ENCODE measurements at regions not wholly inside any gene's neighbourhood (a gene's known extent, or its start where the extent isn't known, plus 50 kb on each side); places are given as distances from the start of the nearest gene placed in this dataset.

- H3K4me3 ChIP-seq (ENCODE audit: low read depth, low read length): no peak overlapping the region
- no peak for DNase-seq (ENCODE audit: low read depth)
- TF ChIP-seq, protein P1, sequence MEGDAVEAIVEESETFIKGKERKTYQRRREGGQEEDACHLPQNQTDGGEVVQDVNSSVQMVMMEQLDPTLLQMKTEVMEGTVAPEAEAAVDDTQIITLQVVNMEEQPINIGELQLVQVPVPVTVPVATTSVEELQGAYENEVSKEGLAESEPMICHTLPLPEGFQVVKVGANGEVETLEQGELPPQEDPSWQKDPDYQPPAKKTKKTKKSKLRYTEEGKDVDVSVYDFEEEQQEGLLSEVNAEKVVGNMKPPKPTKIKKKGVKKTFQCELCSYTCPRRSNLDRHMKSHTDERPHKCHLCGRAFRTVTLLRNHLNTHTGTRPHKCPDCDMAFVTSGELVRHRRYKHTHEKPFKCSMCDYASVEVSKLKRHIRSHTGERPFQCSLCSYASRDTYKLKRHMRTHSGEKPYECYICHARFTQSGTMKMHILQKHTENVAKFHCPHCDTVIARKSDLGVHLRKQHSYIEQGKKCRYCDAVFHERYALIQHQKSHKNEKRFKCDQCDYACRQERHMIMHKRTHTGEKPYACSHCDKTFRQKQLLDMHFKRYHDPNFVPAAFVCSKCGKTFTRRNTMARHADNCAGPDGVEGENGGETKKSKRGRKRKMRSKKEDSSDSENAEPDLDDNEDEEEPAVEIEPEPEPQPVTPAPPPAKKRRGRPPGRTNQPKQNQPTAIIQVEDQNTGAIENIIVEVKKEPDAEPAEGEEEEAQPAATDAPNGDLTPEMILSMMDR (IDR thresholded peaks at IDR 0.05; ENCODE audit: insufficient read depth, low read depth, low read length): no peak
Measured at GRCh38 chr2:40531359-40531758, 79.5 kb upstream of the SLC8A1 start.

DNA sequence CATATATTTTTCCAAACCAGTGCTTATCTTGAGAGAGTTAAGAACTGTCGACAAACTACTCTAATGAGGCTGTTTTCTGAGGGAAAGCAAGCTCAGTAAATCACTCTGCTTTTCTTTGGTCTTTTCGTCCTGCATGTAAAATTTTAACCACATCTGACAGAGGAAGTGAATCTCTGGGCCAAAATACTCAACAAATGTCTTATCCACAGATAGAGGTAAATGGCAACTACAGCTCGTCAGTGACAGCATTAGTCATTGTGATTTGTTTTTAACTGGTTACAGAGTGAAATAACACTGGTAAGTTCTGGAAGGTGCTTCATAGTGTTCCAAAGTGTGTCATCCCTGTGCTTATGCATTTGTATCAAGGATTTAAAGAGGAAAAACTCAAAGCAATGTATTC is 82.6 kb upstream of the SLC8A1 start:
- TF ChIP-seq, protein P1 (IDR thresholded peaks at IDR 0.05; ENCODE audit: insufficient read depth, low read depth, low read length): no peak
- H3K4me3 ChIP-seq (ENCODE audit: low read depth, low read length): no peak overlapping the region
- no peak for DNase-seq (ENCODE audit: low read depth)

- DNase-seq (ENCODE audit: low read depth): no peak
- no peak overlapping the region for H3K4me3 ChIP-seq (ENCODE audit: low read depth, low read length)
- TF ChIP-seq, protein P1 (IDR thresholded peaks at IDR 0.05; ENCODE audit: insufficient read depth, low read depth, low read length): no peak
Measured at GRCh38 chr2:40535972-40536371, 84.1 kb upstream of the SLC8A1 start.

GRCh38 chr2:40540026-40540425 is 88.1 kb upstream of the SLC8A1 start:
- TF ChIP-seq, protein P1 (IDR thresholded peaks at IDR 0.05; ENCODE audit: insufficient read depth, low read depth, low read length): no peak
- DNase-seq (ENCODE audit: low read depth): no peak
- H3K4me3 ChIP-seq (ENCODE audit: low read depth, low read length): no peak overlapping the region

- TF ChIP-seq, protein P1 (IDR thresholded peaks at IDR 0.05; ENCODE audit: insufficient read depth, low read depth, low read length): no peak
- no peak for DNase-seq (ENCODE audit: low read depth)
- H3K4me3 ChIP-seq (ENCODE audit: low read depth, low read length): no peak overlapping the region
Measured at GRCh38 chr2:40543381-40543780, 91.5 kb upstream of the SLC8A1 start.

DNA sequence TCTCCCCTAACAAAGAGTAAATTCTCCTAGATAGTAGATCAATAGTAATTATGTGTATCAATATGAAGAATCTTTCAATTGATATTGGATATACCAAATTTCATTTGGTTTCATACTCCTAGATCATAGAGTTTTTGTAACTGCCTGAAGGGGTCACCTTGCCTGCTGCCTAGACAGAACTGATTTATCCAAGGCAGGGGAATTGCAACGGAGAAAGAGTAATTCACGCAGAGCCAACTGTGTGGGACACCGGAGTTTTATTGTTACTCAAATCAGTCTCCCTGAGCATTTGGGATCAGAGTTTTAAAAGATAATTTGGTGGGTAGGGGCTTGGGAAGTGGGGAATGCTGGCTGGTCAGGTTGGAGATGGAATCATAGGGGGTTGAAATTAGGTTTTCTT is 92.2 kb upstream of the SLC8A1 start:
- TF ChIP-seq, protein P1 (IDR thresholded peaks at IDR 0.05; ENCODE audit: insufficient read depth, low read depth, low read length): no peak
- H3K4me3 ChIP-seq (ENCODE audit: low read depth, low read length): no peak overlapping the region
- DNase-seq (ENCODE audit: low read depth): no peak

- DNase-seq (ENCODE audit: low read depth): no peak
Measured at GRCh38 chr2:40545645-40546044, 93.8 kb upstream of the SLC8A1 start.

More at GRCh38 chr2:40545645-40546044, 93.8 kb upstream of the SLC8A1 start:
- H3K4me3 ChIP-seq (ENCODE audit: low read depth, low read length): no peak overlapping the region
- TF ChIP-seq, protein P1 (IDR thresholded peaks at IDR 0.05; ENCODE audit: insufficient read depth, low read depth, low read length): no peak

All from fibroblast of villous mesenchyme (primary cell).